H1 (cell line): ENCODE measurements at regions not wholly inside any gene's neighbourhood (a gene's known extent, or its start where the extent isn't known, plus 50 kb on each side); places are given as distances from the start of the nearest gene placed in this dataset.

ENCODE experiments used
- CTCF ChIA-PET: fragments of 300-600 bp; sonication (Branson Sonifier 250); formaldehyde crosslinking; loops from one replicate; lab custom pipeline; 2021; ENCODE audit not compliant: partially characterized antibody; lab: Charles Lee
- POLR2A ChIA-PET: fragments of 300-600 bp; sonication (Branson Sonifier 250); formaldehyde crosslinking; loops from one replicate; lab custom pipeline; 2021; ENCODE audit warnings: inconsistent platforms; ENCODE audit not compliant: partially characterized antibody; lab: Charles Lee
- DNase-seq, 2 experiments: peaks; one replicate each; pipeline versions ENCODE4 v3.0.0 to v3.0.0-alpha.2; 2010 to 2022; ENCODE audit warnings: low spot score in 2 of 2, low read depth in 1 of 2, mixed read lengths in 1 of 2
- FAIRE-seq: peaks from 2 replicates; lab custom pipeline; 2011; peaks lifted over from hg19 to GRCh38; lab: Jason Lieb, UNC
- H2AFZ ChIP-seq: 2 replicates; pipeline ENCODE4 v1.8.1; 2012; ENCODE audit warnings: low read length, inconsistent platforms
- H2AK5ac ChIP-seq: 2 replicates; pipeline ENCODE4 v1.6.1; 2013; ENCODE audit warnings: low read depth, low read length
- H2BK120ac ChIP-seq: replicated peaks from 2 replicates; pipeline ENCODE3; 2013; ENCODE audit warnings: low read depth, low read length, inconsistent platforms
- H2BK12ac ChIP-seq: 2 replicates; pipeline ENCODE4 v1.6.1; 2013; ENCODE audit warnings: low read depth, low read length
- H2BK15ac ChIP-seq: 2 replicates; pipeline ENCODE4 v1.6.1; 2013; ENCODE audit warnings: low read length
- H2BK20ac ChIP-seq: 2 replicates; pipeline ENCODE4 v1.6.1; 2013; ENCODE audit warnings: low read length
- H2BK5ac ChIP-seq: 2 replicates; pipeline ENCODE4 v1.6.1; 2013; ENCODE audit warnings: low read depth, low read length
- H3K14ac ChIP-seq: 2 replicates; pipeline ENCODE4 v1.6.1; 2013; ENCODE audit warnings: inconsistent platforms; ENCODE audit not compliant: insufficient read length
- H3K18ac ChIP-seq: 2 replicates; pipeline ENCODE4 v1.6.1; 2013; ENCODE audit warnings: low read length; ENCODE audit errors: extremely low read depth
- H3K23ac ChIP-seq: 2 replicates; pipeline ENCODE4 v1.6.1; 2013; ENCODE audit warnings: inconsistent platforms; ENCODE audit not compliant: insufficient read length
- H3K23me2 ChIP-seq: 2 replicates; pipeline ENCODE4 v1.6.1; 2013; ENCODE audit warnings: low read depth, low read length
- H3K27ac ChIP-seq: 2 replicates; pipeline ENCODE4 v1.6.1; 2011; ENCODE audit warnings: low read depth, low read length, inconsistent platforms
- H3K27me3 ChIP-seq, 4 experiments: replicated peaks in 1 of 4; 1 replicate in 1 of 4; 2 replicates in 3 of 4; pipeline versions ENCODE4 v1.6.1 to v1.8.1; 2011 to 2013; ENCODE audit warnings: low read length in 3 of 4, mild to moderate bottlenecking in 3 of 4, inconsistent platforms in 2 of 4, mixed read lengths in 2 of 4, moderate library complexity in 1 of 4; ENCODE audit not compliant: control insufficient read depth in 3 of 4, insufficient read depth in 3 of 4; ENCODE audit errors: extremely low read depth in 1 of 4
- H3K36me3 ChIP-seq, 4 experiments: 2 replicates each; pipeline versions ENCODE4 v1.6.1 to v1.8.1; 2011 to 2013; ENCODE audit warnings: mild to moderate bottlenecking in 4 of 4, low read length in 3 of 4, moderate library complexity in 2 of 4, control low read depth in 1 of 4, inconsistent platforms in 1 of 4; ENCODE audit not compliant: insufficient read depth in 4 of 4, control insufficient read depth in 2 of 4
- H3K4ac ChIP-seq: replicated peaks from 2 replicates; pipeline ENCODE3; 2013; ENCODE audit warnings: low read length, low read depth, mixed read lengths, inconsistent platforms; ENCODE audit not compliant: insufficient read length
- H3K4me1 ChIP-seq, 4 experiments: replicated peaks in 1 of 4; 1 replicate in 1 of 4; 2 replicates in 3 of 4; pipeline versions ENCODE4 v1.6.1 to v1.8.1; 2011 to 2013; ENCODE audit warnings: low read length in 3 of 4, inconsistent platforms in 2 of 4, mixed read lengths in 1 of 4; ENCODE audit not compliant: insufficient read depth in 4 of 4, control insufficient read depth in 3 of 4
- H3K4me2 ChIP-seq, 2 experiments: 2 replicates each; pipeline versions ENCODE4 v1.6.1 to v1.8.1; 2011 to 2013; ENCODE audit warnings: low read depth in 2 of 2, low read length in 2 of 2, control low read depth in 1 of 2, inconsistent platforms in 1 of 2, mild to moderate bottlenecking in 1 of 2; ENCODE audit not compliant: insufficient read depth in 1 of 2
- H3K4me3 ChIP-seq, 4 experiments: fragments of 200-600, 300-600 bp in 1 of 4; sonication (generic), shearing (Covaris generic), sonication (Bioruptor Twin) in 1 of 4; 2 replicates each; pipeline versions ENCODE4 v1.5.1 to v1.8.1; 2011 to 2016; ENCODE audit warnings: low read length in 4 of 4, low read depth in 3 of 4, control low read depth in 2 of 4, inconsistent platforms in 2 of 4, mild to moderate bottlenecking in 2 of 4, mixed read lengths in 1 of 4, moderate library complexity in 1 of 4; ENCODE audit not compliant: insufficient read depth in 2 of 4; ENCODE audit errors: extremely low read depth in 1 of 4
- H3K56ac ChIP-seq: replicated peaks from 2 replicates; pipeline ENCODE3; 2013; ENCODE audit warnings: low read depth, mild to moderate bottlenecking, mixed read lengths, low read length, inconsistent platforms; ENCODE audit not compliant: insufficient read length
- H3K79me1 ChIP-seq: 2 replicates; pipeline ENCODE4 v1.6.1; 2013; ENCODE audit warnings: low read depth, low read length, control low read depth
- H3K79me2 ChIP-seq, 2 experiments: 2 replicates each; pipeline versions ENCODE4 v1.6.1 to v1.8.1; 2012 to 2013; ENCODE audit warnings: low read length in 2 of 2, mild to moderate bottlenecking in 2 of 2, inconsistent platforms in 1 of 2; ENCODE audit not compliant: insufficient read depth in 2 of 2, control insufficient read depth in 1 of 2
- H3K9ac ChIP-seq, 4 experiments: replicated peaks in 1 of 4; 1 replicate in 1 of 4; 2 replicates in 3 of 4; pipeline versions ENCODE4 v1.6.1 to v1.8.1; 2011 to 2013; ENCODE audit warnings: low read depth in 3 of 4, low read length in 3 of 4, control low read depth in 2 of 4, mild to moderate bottlenecking in 2 of 4, moderate library complexity in 2 of 4, inconsistent platforms in 1 of 4; ENCODE audit errors: extremely low read depth in 1 of 4
- H3K9me3 ChIP-seq, 2 experiments: 2 replicates each; pipeline versions ENCODE4 v1.6.1 to v1.8.1; 2012 to 2013; ENCODE audit warnings: mild to moderate bottlenecking in 2 of 2, moderate library complexity in 2 of 2, control low read depth in 1 of 2, inconsistent platforms in 1 of 2, low read depth in 1 of 2, low read length in 1 of 2, mixed read lengths in 1 of 2; ENCODE audit not compliant: insufficient read depth in 2 of 2
- H4K20me1 ChIP-seq, 2 experiments: replicated peaks in 1 of 2; 2 replicates each; pipeline versions ENCODE3 to v1.8.1; 2011 to 2013; ENCODE audit warnings: inconsistent platforms in 2 of 2, low read length in 2 of 2, mild to moderate bottlenecking in 1 of 2; ENCODE audit not compliant: insufficient read depth in 2 of 2, control insufficient read depth in 1 of 2
- H4K5ac ChIP-seq: 2 replicates; pipeline ENCODE4 v1.6.1; 2013; ENCODE audit warnings: low read length, low read depth, mixed read lengths, inconsistent platforms; ENCODE audit not compliant: insufficient read length
- H4K8ac ChIP-seq: 2 replicates; pipeline ENCODE4 v1.8.0; 2013; ENCODE audit warnings: mild to moderate bottlenecking, moderate library complexity, low read length, inconsistent platforms; ENCODE audit not compliant: insufficient read depth; ENCODE audit errors: extremely low read depth
- H4K91ac ChIP-seq: replicated peaks from 2 replicates; pipeline ENCODE3; 2013; ENCODE audit warnings: low read length, mixed read lengths, inconsistent platforms; ENCODE audit not compliant: insufficient read length
- MAFK ChIP-seq: IDR thresholded peaks from 2 replicates; pipeline ENCODE4 v1.6.1; 2012; ENCODE audit warnings: low read depth, mild to moderate bottlenecking, improper control_type of control experiment, low read length
- WGBS, 2 experiments: shearing (Covaris generic) in 1 of 2; methylation state at CpG; one replicate each; pipeline versions ENCODE4 v1.1.6 to v1.1.7; 2013 to 2015; ENCODE audit warnings: low lambda C conversion rate in 2 of 2, mixed read lengths in 2 of 2, inconsistent platforms in 1 of 2, low coverage in 1 of 2, missing lambda C conversion rate in 1 of 2; ENCODE audit not compliant: insufficient replicate concordance in 2 of 2, insufficient coverage in 1 of 2, insufficient read length in 1 of 2; ENCODE audit errors: extremely low coverage in 1 of 2, missing lambda C conversion rate in 1 of 2; 5-methylcytosine and 5-hydroxymethylcytosine counted together

DNA sequence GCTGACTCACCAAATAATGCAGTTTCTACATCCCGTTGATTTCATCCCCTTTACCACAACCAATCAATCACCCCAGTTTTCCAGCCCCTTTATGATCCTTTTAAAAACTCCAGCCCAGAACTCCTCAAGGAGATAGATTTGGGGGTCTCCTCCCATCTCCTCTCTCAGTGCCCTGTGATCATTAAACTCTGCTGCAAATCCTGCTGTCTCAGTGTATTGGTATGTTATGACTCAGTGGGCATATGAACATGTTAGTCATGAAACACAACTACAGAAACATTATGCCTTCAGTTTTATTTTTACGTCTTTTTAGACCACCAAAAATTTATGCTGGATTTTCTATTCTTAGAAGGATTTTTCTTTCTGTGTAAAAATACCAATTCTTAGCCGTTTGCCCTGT, 213.7 kb downstream of the DIPK2A start:
- H3K4me2 ChIP-seq, result no peak overlapping the region
- no peak overlapping the region for H3K4me3 ChIP-seq
- H2AFZ ChIP-seq, result no peak overlapping the region
- H4K8ac ChIP-seq, result no peak overlapping the region
- H3K9ac ChIP-seq, result no peak overlapping the region
- CTCF ChIA-PET, result interaction anchor here (0.5 kb wide), 1 partner anchor 987 kb away, joined by 3 read pairs; no protein-coding TSS in a partner anchor
- no peak overlapping the region for H2BK12ac ChIP-seq
- no peak overlapping the region for H3K56ac ChIP-seq
- no peaks in the 10 kb centered on the region for H3K36me3 ChIP-seq
- no peak for FAIRE-seq
- POLR2A ChIA-PET, result no interaction called here
- H3K4me1 ChIP-seq, result no peaks in the 10 kb centered on the region
- DNase-seq, result no peak
- H2AK5ac ChIP-seq, result no peak overlapping the region
- H3K9me3 ChIP-seq, result no peaks in the 10 kb centered on the region
- no peak overlapping the region for H3K14ac ChIP-seq
- H3K79me1 ChIP-seq, result no peaks in the 10 kb centered on the region
- no peak overlapping the region for H2BK20ac ChIP-seq
- H3K23me2 ChIP-seq, result no peaks in the 10 kb centered on the region
- H3K18ac ChIP-seq, result no peak overlapping the region
- no peak overlapping the region for H4K91ac ChIP-seq
- H3K4ac ChIP-seq, result no peak overlapping the region
- H3K27me3 ChIP-seq, result no peaks in the 10 kb centered on the region
- no peak overlapping the region for H2BK5ac ChIP-seq
- 89% methylated on average over 3 of the region's 3 CpGs; no CpG with 5 or more reads in 1 of the 2 experiments for WGBS, 2 experiments
- H4K20me1 ChIP-seq, result no peaks in the 10 kb centered on the region
- H2BK15ac ChIP-seq, result no peak overlapping the region
- H3K27ac ChIP-seq, result no peak overlapping the region
- no peak overlapping the region for H3K23ac ChIP-seq
- H2BK120ac ChIP-seq, result no peak overlapping the region
- H3K79me2 ChIP-seq, result no peaks in the 10 kb centered on the region
- no peak overlapping the region for H4K5ac ChIP-seq
- TF ChIP-seq MAFK, result no peak
